ENCODE measurements at regions not wholly inside any gene's neighbourhood (a gene's known extent, or its start where the extent isn't known, plus 50 kb on each side); places are given as distances from the start of the nearest gene placed in this dataset.
"Not testable (repeated sequence)": the region's sequence is repeated elsewhere in the genome, so short reads cannot be mapped to it uniquely, and the experiment has no call there.

DNA sequence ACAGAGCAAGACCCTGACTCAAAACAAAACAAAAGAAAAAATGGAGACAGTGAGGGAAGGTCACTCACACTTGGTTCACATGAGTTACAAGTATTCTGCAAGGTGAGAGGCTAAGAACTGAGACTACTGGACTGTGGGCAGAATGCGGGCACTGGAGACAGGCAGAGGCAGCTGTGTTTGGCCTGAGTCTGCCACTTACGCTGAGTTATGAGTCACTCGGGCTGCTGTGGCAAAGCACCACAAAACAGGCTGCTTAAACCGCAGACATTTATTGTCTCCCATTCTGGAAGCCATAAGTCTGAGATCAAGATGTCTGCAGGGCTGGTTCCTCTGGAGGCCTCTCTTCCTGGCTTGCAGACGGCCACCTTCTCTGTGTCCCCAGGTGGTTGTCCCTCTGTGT, 122.8 kb downstream of the SHANK2 start:
- ATAC-seq (no peak), DNase-seq (no peak)
- no peak overlapping the region for H3K27ac ChIP-seq
- no peaks in the 10 kb centered on the region for H3K9me3 ChIP-seq
- no peaks in the 10 kb centered on the region for H3K36me3 ChIP-seq (replicated peaks in 1 of 2; ENCODE audit: insufficient read depth in 1 of 2, low read depth in 2 of 2)
- H3K27me3 ChIP-seq: no peaks in the 10 kb centered on the region
- 78 to 87% methylated on average over 3 to 5 of the region's 5 CpGs for WGBS, 2 donors
- intact Hi-C loops (cut with DNase I): no loop called here
- no peak overlapping the region for H3K4me3 ChIP-seq
- no peaks in the 10 kb centered on the region for H3K4me1 ChIP-seq
- TF ChIP-seq, protein P1, sequence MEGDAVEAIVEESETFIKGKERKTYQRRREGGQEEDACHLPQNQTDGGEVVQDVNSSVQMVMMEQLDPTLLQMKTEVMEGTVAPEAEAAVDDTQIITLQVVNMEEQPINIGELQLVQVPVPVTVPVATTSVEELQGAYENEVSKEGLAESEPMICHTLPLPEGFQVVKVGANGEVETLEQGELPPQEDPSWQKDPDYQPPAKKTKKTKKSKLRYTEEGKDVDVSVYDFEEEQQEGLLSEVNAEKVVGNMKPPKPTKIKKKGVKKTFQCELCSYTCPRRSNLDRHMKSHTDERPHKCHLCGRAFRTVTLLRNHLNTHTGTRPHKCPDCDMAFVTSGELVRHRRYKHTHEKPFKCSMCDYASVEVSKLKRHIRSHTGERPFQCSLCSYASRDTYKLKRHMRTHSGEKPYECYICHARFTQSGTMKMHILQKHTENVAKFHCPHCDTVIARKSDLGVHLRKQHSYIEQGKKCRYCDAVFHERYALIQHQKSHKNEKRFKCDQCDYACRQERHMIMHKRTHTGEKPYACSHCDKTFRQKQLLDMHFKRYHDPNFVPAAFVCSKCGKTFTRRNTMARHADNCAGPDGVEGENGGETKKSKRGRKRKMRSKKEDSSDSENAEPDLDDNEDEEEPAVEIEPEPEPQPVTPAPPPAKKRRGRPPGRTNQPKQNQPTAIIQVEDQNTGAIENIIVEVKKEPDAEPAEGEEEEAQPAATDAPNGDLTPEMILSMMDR (IDR thresholded peaks at IDR 0.05): no peak
- TF ChIP-seq POLR2A (IDR thresholded peaks at IDR 0.05): no peak

DNA sequence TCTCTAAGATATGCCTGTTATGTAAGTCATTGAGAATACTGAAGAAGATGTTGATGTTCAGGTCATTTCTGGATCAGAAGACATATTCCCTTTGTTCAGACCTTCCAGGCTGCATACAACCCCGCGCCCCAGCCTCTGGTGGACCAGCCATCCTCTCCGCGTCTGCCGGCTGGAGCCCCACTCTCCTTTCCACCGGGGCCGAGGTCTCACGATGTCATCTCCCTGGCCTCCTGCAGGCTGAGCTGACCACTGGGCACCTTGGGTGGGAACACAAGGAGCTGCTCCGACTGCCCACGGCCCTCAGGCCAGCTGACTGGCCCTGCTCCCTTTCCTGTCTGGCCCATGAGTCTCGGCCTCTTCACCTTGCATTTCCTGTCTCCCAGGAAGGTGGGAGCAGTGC, 124.6 kb downstream of the SHANK2 start:
- H3K4me1 ChIP-seq: no peaks in the 10 kb centered on the region
- no peaks in the 10 kb centered on the region for H3K27me3 ChIP-seq
- DNase-seq: no peak
- H3K36me3 ChIP-seq (replicated peaks in 1 of 2; ENCODE audit: insufficient read depth in 1 of 2, low read depth in 2 of 2): no peaks in the 10 kb centered on the region
- WGBS, 2 donors: 86 to 96% methylated on average over 11 of the region's 11 CpGs
- H3K4me3 ChIP-seq: no peak overlapping the region
- ATAC-seq: no peak
- H3K27ac ChIP-seq: no peak overlapping the region
- TF ChIP-seq POLR2A (IDR thresholded peaks at IDR 0.05): no peak
- TF ChIP-seq, protein P1 (IDR thresholded peaks at IDR 0.05): no peak
- intact Hi-C loops (cut with DNase I): no loop called here
- no peaks in the 10 kb centered on the region for H3K9me3 ChIP-seq

DNA sequence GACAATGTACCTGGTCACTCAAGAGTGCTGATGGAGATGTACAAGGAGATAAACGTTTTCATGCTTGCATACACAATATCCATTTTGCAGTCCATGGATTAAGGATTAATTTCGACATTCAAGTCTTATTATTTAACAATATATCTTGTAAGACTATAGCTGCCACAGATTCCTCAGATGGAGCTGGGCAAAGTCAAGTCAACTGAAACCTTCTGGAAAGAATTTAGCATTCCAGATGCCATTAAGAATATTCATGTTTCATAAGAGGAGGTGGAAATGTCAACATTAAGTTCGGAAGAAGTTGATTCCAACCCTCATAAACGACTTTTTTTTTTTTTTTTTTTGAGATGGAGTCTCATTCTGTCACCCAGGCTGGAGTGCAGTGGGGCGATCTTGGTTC, 126.0 kb downstream of the SHANK2 start:
- H3K36me3 ChIP-seq (replicated peaks in 1 of 2; ENCODE audit: insufficient read depth in 1 of 2, low read depth in 2 of 2); ATAC-seq; intact Hi-C loops (cut with DNase I); H3K4me1 ChIP-seq; H3K9me3 ChIP-seq; H3K27ac ChIP-seq; H3K27me3 ChIP-seq; DNase-seq; H3K4me3 ChIP-seq: not testable (repeated sequence)
- WGBS, 2 donors: 63 to 65% methylated on average over 5 of the region's 5 CpGs

DNA sequence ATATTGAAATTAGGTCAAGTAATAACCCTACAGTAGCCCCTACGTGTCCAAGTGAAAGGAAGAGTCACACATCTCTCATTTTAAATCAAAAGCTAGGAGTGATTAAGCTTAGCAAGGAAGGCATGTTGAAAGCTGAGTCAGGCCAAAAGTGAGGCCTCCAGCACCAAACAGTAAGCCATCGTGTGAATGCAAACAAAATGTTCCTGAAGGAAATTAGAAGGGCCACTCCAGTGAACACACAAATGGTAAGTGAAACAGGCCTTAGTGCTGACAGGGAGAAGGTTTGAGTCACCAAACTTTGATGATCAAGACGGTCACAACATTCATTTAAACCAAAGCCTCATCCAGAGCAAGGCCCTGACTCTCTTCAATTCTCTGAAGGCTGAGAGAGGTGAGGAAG, 127.2 kb downstream of the SHANK2 start:
- Histone ChIP-seq H3K4me1 (peaks cover 8% of the 10 kb centered on the region), H3K27ac (no peak overlapping the region), H3K4me3 (no peak overlapping the region), H3K36me3 (replicated peaks in 1 of 2; ENCODE audit: insufficient read depth in 1 of 2, low read depth in 2 of 2) (no peaks in the 10 kb centered on the region), H3K27me3 (no peaks in the 10 kb centered on the region), H3K9me3 (no peaks in the 10 kb centered on the region)
- no peak for ATAC-seq
- intact Hi-C loops (cut with DNase I): no loop called here
- TF ChIP-seq, protein P1 (IDR thresholded peaks at IDR 0.05): no peak
- no peak for TF ChIP-seq POLR2A (IDR thresholded peaks at IDR 0.05)
- DNase-seq: no peak
- 59 to 65% methylated on average over 3 of the region's 3 CpGs for WGBS, 2 donors

DNA sequence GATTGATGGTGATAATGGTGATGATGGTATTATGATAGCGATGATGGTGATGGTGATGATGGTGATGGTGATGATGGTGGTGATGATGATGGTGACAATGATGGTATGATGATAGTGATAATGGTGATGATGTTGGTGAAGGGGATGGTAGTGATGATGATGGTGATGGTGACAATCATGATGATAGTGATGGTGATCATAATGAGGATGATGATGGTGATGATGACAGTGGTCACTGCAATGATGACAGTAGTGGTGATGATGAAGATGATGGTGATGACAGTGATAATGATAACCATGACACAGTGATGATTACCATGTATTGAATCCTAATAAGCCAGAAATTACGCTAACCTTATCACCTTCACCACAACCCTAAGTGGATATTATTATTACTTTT, 128.2 kb downstream of the SHANK2 start:
- no peak overlapping the region for H3K27ac ChIP-seq
- H3K4me3 ChIP-seq: no peak overlapping the region
- WGBS, 2 donors: 66 to 88% methylated on average over 2 of the region's 2 CpGs
- intact Hi-C loops (cut with DNase I): no loop called here
- ATAC-seq: no peak
- no peak for DNase-seq
- no peaks in the 10 kb centered on the region for H3K36me3 ChIP-seq (replicated peaks in 1 of 2; ENCODE audit: insufficient read depth in 1 of 2, low read depth in 2 of 2)
- TF ChIP-seq POLR2A (IDR thresholded peaks at IDR 0.05): no peak
- TF ChIP-seq, protein P1 (IDR thresholded peaks at IDR 0.05): no peak
- peaks cover 9% of the 10 kb centered on the region for H3K4me1 ChIP-seq
- no peaks in the 10 kb centered on the region for H3K27me3 ChIP-seq
- no peaks in the 10 kb centered on the region for H3K9me3 ChIP-seq
